Osteoblast (primary cell): ENCODE measurements at regions not wholly inside any gene's neighbourhood (a gene's known extent, or its start where the extent isn't known, plus 50 kb on each side); places are given as distances from the start of the nearest gene placed in this dataset.

Experiments
- DNase-seq: peaks from one replicate; pipeline ENCODE4 v3.0.0; 2011; ENCODE audit warnings: low spot score, mixed read lengths; ENCODE audit not compliant: insufficient read length; ENCODE audit errors: missing footprints
- H2AFZ ChIP-seq: 2 replicates; pipeline ENCODE4 v1.6.0; 2011; ENCODE audit warnings: mild to moderate bottlenecking, low read length
- H3K27ac ChIP-seq: 2 replicates; pipeline ENCODE4 v1.5.1; 2011; ENCODE audit warnings: mild to moderate bottlenecking, low read depth, low read length, moderate library complexity
- H3K27me3 ChIP-seq: 2 replicates; pipeline ENCODE4 v1.6.0; 2012; ENCODE audit warnings: mild to moderate bottlenecking, control low read depth, inconsistent platforms, low read length, moderate library complexity; ENCODE audit not compliant: insufficient read depth
- H3K36me3 ChIP-seq: 2 replicates; pipeline ENCODE4 v1.5.1; 2011; ENCODE audit warnings: mild to moderate bottlenecking, low read length, control low read depth, moderate library complexity; ENCODE audit not compliant: insufficient read depth
- H3K4me1 ChIP-seq: 2 replicates; pipeline ENCODE4 v1.5.1; 2011; ENCODE audit warnings: mild to moderate bottlenecking, low read length, control low read depth, moderate library complexity; ENCODE audit not compliant: insufficient read depth
- H3K4me2 ChIP-seq: 2 replicates; pipeline ENCODE4 v1.6.0; 2011; ENCODE audit warnings: mild to moderate bottlenecking, low read length; ENCODE audit not compliant: insufficient read depth
- H3K4me3 ChIP-seq: fragments of 200-600 bp; sonication (generic); 3 replicates; pipeline ENCODE4 v1.5.1; 2012; ENCODE audit warnings: mild to moderate bottlenecking, low read length, inconsistent platforms; ENCODE audit not compliant: insufficient read depth
- H3K79me2 ChIP-seq: 2 replicates; pipeline ENCODE4 v1.6.0; 2012; ENCODE audit warnings: mild to moderate bottlenecking, low read length, control low read depth, inconsistent platforms; ENCODE audit not compliant: insufficient read depth
- H3K9me3 ChIP-seq: 2 replicates; pipeline ENCODE4 v1.5.1; 2011; ENCODE audit warnings: low read depth, low read length, control low read depth
- H4K20me1 ChIP-seq: 2 replicates; pipeline ENCODE4 v1.6.0; 2012; ENCODE audit warnings: mild to moderate bottlenecking, low read length, control low read depth; ENCODE audit not compliant: insufficient read depth
- CTCF ChIP-seq: IDR thresholded peaks from 2 replicates; pipeline ENCODE4 v1.5.1; 2011; ENCODE audit warnings: mild to moderate bottlenecking, low read depth, low read length, moderate library complexity; ENCODE audit errors: extremely low read depth

- H3K27me3 ChIP-seq: no peaks in the 10 kb centered on the region
- H3K9me3 ChIP-seq: no peaks in the 10 kb centered on the region
- no peak for DNase-seq
- no peak overlapping the region for H3K4me2 ChIP-seq
- H3K36me3 ChIP-seq: no peaks in the 10 kb centered on the region
- H2AFZ ChIP-seq: no peak overlapping the region
- no peak overlapping the region for H3K27ac ChIP-seq
- no peaks in the 10 kb centered on the region for H3K79me2 ChIP-seq
- no peaks in the 10 kb centered on the region for H4K20me1 ChIP-seq
- no peak for TF ChIP-seq CTCF
- H3K4me3 ChIP-seq: no peak overlapping the region
- no peaks in the 10 kb centered on the region for H3K4me1 ChIP-seq
Observed at GRCh38 chr11:90344546-90344945, 121.7 kb upstream of the CHORDC1 start.

- H3K4me2 ChIP-seq: no peak overlapping the region
- no peak for TF ChIP-seq CTCF
- H4K20me1 ChIP-seq: no peaks in the 10 kb centered on the region
- H3K79me2 ChIP-seq: no peaks in the 10 kb centered on the region
- no peaks in the 10 kb centered on the region for H3K9me3 ChIP-seq
- no peak overlapping the region for H2AFZ ChIP-seq
- no peak overlapping the region for H3K4me3 ChIP-seq
- DNase-seq: no peak
- H3K27me3 ChIP-seq: no peaks in the 10 kb centered on the region
- no peaks in the 10 kb centered on the region for H3K36me3 ChIP-seq
- no peaks in the 10 kb centered on the region for H3K4me1 ChIP-seq
- H3K27ac ChIP-seq: no peak overlapping the region
Observed at GRCh38 chr11:90343673-90344072, 120.8 kb upstream of the CHORDC1 start.

- no peak for TF ChIP-seq CTCF
- H3K79me2 ChIP-seq: no peaks in the 10 kb centered on the region
- no peaks in the 10 kb centered on the region for H3K36me3 ChIP-seq
- no peaks in the 10 kb centered on the region for H3K4me1 ChIP-seq
- DNase-seq: no peak
- H2AFZ ChIP-seq: no peak overlapping the region
- H3K9me3 ChIP-seq: no peaks in the 10 kb centered on the region
- no peaks in the 10 kb centered on the region for H4K20me1 ChIP-seq
- H3K27me3 ChIP-seq: no peaks in the 10 kb centered on the region
- no peak overlapping the region for H3K4me2 ChIP-seq
- no peak overlapping the region for H3K4me3 ChIP-seq
- no peak overlapping the region for H3K27ac ChIP-seq
Observed at GRCh38 chr11:90341986-90342385, 119.1 kb upstream of the CHORDC1 start.

- Histone ChIP-seq H3K27me3 (no peaks in the 10 kb centered on the region), H2AFZ (no peak overlapping the region), H3K36me3 (no peaks in the 10 kb centered on the region), H3K4me3 (no peak overlapping the region), H3K4me2 (no peak overlapping the region), H3K27ac (no peak overlapping the region), H3K9me3 (no peaks in the 10 kb centered on the region), H3K4me1 (no peaks in the 10 kb centered on the region), H4K20me1 (no peaks in the 10 kb centered on the region), H3K79me2 (no peaks in the 10 kb centered on the region)
- no peak for DNase-seq
- TF ChIP-seq CTCF: no peak
Observed at GRCh38 chr11:90332415-90332814, 109.6 kb upstream of the CHORDC1 start.
